ENCODE measurements at regions not wholly inside any gene's neighbourhood (a gene's known extent, or its start where the extent isn't known, plus 50 kb on each side); places are given as distances from the start of the nearest gene placed in this dataset.

DNA sequence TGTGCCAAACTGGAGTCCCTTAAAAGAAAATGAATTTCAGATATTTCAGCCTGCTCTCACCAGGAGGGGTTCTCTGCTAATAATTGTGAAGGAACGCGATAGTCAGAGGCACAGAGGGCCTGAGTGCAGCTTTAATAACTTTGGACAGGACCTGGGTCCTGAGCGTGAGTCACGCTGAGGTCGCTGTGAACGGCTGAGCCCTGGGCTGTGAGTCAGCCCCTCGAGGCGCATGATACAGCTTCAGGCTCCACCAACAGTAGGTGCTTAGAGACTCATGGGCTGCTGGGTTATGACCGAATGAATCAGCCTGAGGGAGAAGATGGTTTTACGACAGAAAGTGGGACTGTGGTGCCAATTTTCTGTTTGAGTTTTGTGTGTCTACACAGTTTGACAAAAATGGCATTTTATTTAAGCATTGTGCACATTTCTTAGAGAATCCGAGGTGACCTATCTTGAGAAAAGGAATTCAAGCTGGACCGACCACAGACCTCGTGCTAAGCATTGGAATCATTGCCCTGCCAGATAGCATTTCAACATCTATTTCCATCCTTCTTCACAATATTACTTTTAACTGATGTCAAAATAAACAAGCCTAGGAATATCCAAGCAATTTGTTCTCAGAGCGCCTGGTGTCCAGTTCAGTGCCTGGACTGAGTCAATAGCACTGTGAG is 183.0 kb downstream of the THBS2 start:
- intact Hi-C loops (cut with DNase I), result loop anchor here (2.0 to 10.0 kb wide), 4 partner anchors 86 to 454 kb away; no protein-coding TSS in a partner anchor
- no peak overlapping the region for H3K4me3 ChIP-seq
- TF ChIP-seq CTCF (IDR thresholded peaks at IDR 0.05) (peak in 1 of 4 experiments; percentile 4), POLR2A (IDR thresholded peaks at IDR 0.05) (no peak), POLR2AphosphoS5 (IDR thresholded peaks at IDR 0.05) (peak; percentile 60 to 90 (median 77)), EP300 (IDR thresholded peaks at IDR 0.05) (peak in 3 of 4 donors; percentile 7 to 87 (median 43))
- WGBS, 2 donors, result 58 to 77% methylated on average over 14 of the region's 14 CpGs
- H3K27me3 ChIP-seq, result no peaks in the 10 kb centered on the region
- H3K27ac ChIP-seq, result peak overlapping the region; percentile 62 to 89 (median 79)
- H3K36me3 ChIP-seq, result no peaks in the 10 kb centered on the region
- DNase-seq, result peak; percentile 97
- peaks cover 0 to 59% (median 53%) of the 10 kb centered on the region in 4 donors for H3K4me1 ChIP-seq
- no peaks in the 10 kb centered on the region for H3K9me3 ChIP-seq

- Histone ChIP-seq H3K27me3 (no peaks in the 10 kb centered on the region), H3K36me3 (no peaks in the 10 kb centered on the region), H3K9me3 (no peaks in the 10 kb centered on the region), H3K4me1 (peaks cover 0 to 52% (median 43%) of the 10 kb centered on the region in 4 donors), H3K27ac (peak overlapping the region in 3 of 4 donors; percentile 73 to 89 (median 85)), H3K4me3 (no peak overlapping the region)
- intact Hi-C loops (cut with DNase I), result no loop called here
- WGBS, 2 donors, result 93% methylated on average over 7 of the region's 7 CpGs
- no peak for DNase-seq
- TF ChIP-seq POLR2A (IDR thresholded peaks at IDR 0.05) (no peak), EP300 (IDR thresholded peaks at IDR 0.05) (no peak), POLR2AphosphoS5 (IDR thresholded peaks at IDR 0.05) (no peak), CTCF (IDR thresholded peaks at IDR 0.05) (no peak)
Observed at GRCh38 chr6:169069356-169069755, 184.3 kb downstream of the THBS2 start.

- no peaks in the 10 kb centered on the region for H3K27me3 ChIP-seq
- H3K4me1 ChIP-seq, result peaks cover 0 to 5% (median 0%) of the 10 kb centered on the region in 4 donors
- H3K27ac ChIP-seq, result no peak overlapping the region
- 77 to 85% methylated on average over 7 of the region's 7 CpGs for WGBS, 2 donors
- H3K36me3 ChIP-seq, result no peaks in the 10 kb centered on the region
- intact Hi-C loops (cut with DNase I), result no loop called here
- TF ChIP-seq EP300 (IDR thresholded peaks at IDR 0.05), result no peak
- TF ChIP-seq POLR2A (IDR thresholded peaks at IDR 0.05), result no peak
- TF ChIP-seq CTCF (IDR thresholded peaks at IDR 0.05), result no peak
- no peak for TF ChIP-seq POLR2AphosphoS5 (IDR thresholded peaks at IDR 0.05)
- no peak for DNase-seq
- H3K4me3 ChIP-seq, result no peak overlapping the region
- no peaks in the 10 kb centered on the region for H3K9me3 ChIP-seq
Observed at GRCh38 chr6:169064194-169064593, 189.5 kb downstream of the THBS2 start.

GRCh38 chr6:169062272-169062671 is 191.4 kb downstream of the THBS2 start:
- Histone ChIP-seq H3K4me1 (no peaks in the 10 kb centered on the region), H3K36me3 (no peaks in the 10 kb centered on the region), H3K4me3 (no peak overlapping the region), H3K9me3 (no peaks in the 10 kb centered on the region), H3K27me3 (no peaks in the 10 kb centered on the region), H3K27ac (no peak overlapping the region)
- WGBS, 2 donors, result 93 to 95% methylated on average over 12 of the region's 12 CpGs
- intact Hi-C loops (cut with DNase I), result no loop called here
- TF ChIP-seq EP300 (IDR thresholded peaks at IDR 0.05) (no peak), POLR2A (IDR thresholded peaks at IDR 0.05) (no peak), POLR2AphosphoS5 (IDR thresholded peaks at IDR 0.05) (no peak), CTCF (IDR thresholded peaks at IDR 0.05) (no peak)
- DNase-seq, result no peak
